ENCODE measurements at regions not wholly inside any gene's neighbourhood (a gene's known extent, or its start where the extent isn't known, plus 50 kb on each side); places are given as distances from the start of the nearest gene placed in this dataset.
A peak's percentile ranks its signal among the peaks of the same experiment; 100 is the strongest.

DNA sequence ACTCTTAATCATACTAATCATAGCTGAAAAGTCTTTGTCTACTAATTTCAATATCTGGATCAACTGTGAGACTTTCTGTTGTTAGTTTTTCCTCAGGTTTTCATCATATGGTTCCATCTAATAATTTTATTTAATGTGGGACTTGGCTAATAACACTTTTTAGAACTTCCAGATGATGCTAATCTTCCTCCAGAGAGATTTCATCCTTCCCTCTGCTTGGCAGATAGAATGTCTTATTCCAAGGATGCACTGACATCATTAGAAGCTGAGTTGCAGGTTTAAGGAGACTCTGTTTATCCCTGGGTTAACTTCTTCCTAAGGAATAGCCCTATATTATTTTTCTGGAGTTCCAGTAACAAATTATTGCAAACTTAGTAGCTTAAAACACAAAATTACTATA, 325.6 kb downstream of the COG6 start:
- Mint-ChIP-seq H3K4me3 (no peak overlapping the region), H3K27me3 (peaks cover 7% of the 10 kb centered on the region), H3K36me3 (ENCODE audit: low read depth) (no peaks in the 10 kb centered on the region), H3K9me3 (peaks cover 2% of the 10 kb centered on the region), H3K27ac (no peak overlapping the region), H3K4me1 (no peaks in the 10 kb centered on the region)
- CTCF ChIA-PET = interaction anchor here (2.2 kb wide), 1 partner anchor 15 kb away, joined by 5 read pairs; no protein-coding TSS in a partner anchor
- DNase-seq = no peak
- POLR2A ChIA-PET = no interaction called here

- ChIA-PET POLR2A (no interaction called here), CTCF (no interaction called here)
- no peak for DNase-seq
- no peaks in the 10 kb centered on the region for H3K4me1 Mint-ChIP-seq
- no peaks in the 10 kb centered on the region for H3K36me3 Mint-ChIP-seq (ENCODE audit: low read depth)
- no peak overlapping the region for H3K27ac Mint-ChIP-seq
- H3K27me3 Mint-ChIP-seq = peaks cover 4% of the 10 kb centered on the region
- H3K4me3 Mint-ChIP-seq = no peak overlapping the region
- peaks cover 3% of the 10 kb centered on the region for H3K9me3 Mint-ChIP-seq
Measured at GRCh38 chr13:39982745-39983144, 327.3 kb downstream of the COG6 start.

GRCh38 chr13:39985071-39985470, 329.6 kb downstream of the COG6 start:
- H3K27ac Mint-ChIP-seq = no peak overlapping the region
- DNase-seq = no peak
- peaks cover under 1% of the 10 kb centered on the region for H3K27me3 Mint-ChIP-seq
- no peak overlapping the region for H3K4me3 Mint-ChIP-seq
- H3K9me3 Mint-ChIP-seq = peaks cover 3% of the 10 kb centered on the region
- ChIA-PET POLR2A (no interaction called here), CTCF (interaction anchor here (0.6 kb wide), 2 partner anchors 10 to 139 kb away, joined by 3 to 4 read pairs; no protein-coding TSS in a partner anchor)
- H3K36me3 Mint-ChIP-seq (ENCODE audit: low read depth) = no peaks in the 10 kb centered on the region
- no peaks in the 10 kb centered on the region for H3K4me1 Mint-ChIP-seq

DNA sequence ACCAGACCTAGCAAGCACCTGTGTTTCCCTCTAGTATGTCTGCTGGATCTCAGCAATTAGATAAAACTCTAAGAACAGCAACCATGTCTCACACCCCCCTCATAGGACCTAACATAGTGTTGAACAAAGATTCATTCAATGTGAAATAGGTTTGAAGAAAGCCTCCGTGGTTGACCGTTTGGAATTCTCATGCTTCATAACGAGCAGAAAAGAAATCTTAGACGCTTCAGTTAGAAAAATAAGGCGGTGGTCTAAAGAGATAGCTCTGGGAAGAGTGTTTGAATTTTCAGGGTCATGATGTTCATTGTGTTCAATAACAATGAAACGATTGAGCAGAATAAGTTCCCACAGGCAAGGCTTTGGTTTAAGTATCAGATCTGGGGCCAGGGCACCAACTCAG, 332.9 kb downstream of the COG6 start:
- no peak for DNase-seq
- POLR2A ChIA-PET = no interaction called here
- Mint-ChIP-seq H3K27me3 (no peaks in the 10 kb centered on the region), H3K36me3 (ENCODE audit: low read depth) (peaks cover 2% of the 10 kb centered on the region), H3K4me1 (no peaks in the 10 kb centered on the region), H3K4me3 (no peak overlapping the region), H3K27ac (no peak overlapping the region), H3K9me3 (peaks cover 6% of the 10 kb centered on the region)
- CTCF ChIA-PET = no interaction called here

DNA sequence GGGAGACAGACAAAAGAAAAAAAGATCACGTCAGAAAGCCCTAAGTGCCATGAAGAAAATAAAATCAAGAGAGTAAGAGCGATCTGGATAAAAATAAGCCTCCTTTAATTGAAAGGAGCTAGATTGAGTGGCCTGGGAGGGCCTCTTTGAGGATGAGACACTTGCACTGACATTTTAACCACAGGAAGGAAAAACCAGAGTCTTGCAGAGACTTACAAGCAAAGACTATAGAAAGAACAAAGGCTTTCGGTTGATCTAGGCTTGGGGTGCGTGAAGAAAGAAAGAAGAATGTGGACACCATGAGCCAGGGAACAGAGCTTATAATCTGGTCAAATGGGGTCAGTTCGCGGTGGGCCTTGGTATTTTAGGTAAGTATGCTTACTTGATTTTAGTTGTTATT, 342.7 kb downstream of the COG6 start:
- CTCF ChIA-PET = interaction anchor here (0.6 to 1.0 kb wide), 2 partner anchors 33 to 56 kb away, joined by 3 to 6 read pairs; no protein-coding TSS in a partner anchor

GRCh38 chr13:40002016-40002415, 346.6 kb downstream of the COG6 start:
- peaks cover 3% of the 10 kb centered on the region for H3K36me3 Mint-ChIP-seq (ENCODE audit: low read depth)
- no peak overlapping the region for H3K4me3 Mint-ChIP-seq
- H3K27me3 Mint-ChIP-seq = no peaks in the 10 kb centered on the region
- ChIA-PET POLR2A (no interaction called here), CTCF (no interaction called here)
- H3K4me1 Mint-ChIP-seq = peaks cover 18% of the 10 kb centered on the region
- no peak overlapping the region for H3K27ac Mint-ChIP-seq
- no peak for DNase-seq
- peaks cover 5% of the 10 kb centered on the region for H3K9me3 Mint-ChIP-seq

More for the DNA sequence above, 342.7 kb downstream of the COG6 start:
- H3K4me1 Mint-ChIP-seq = peaks cover 20% of the 10 kb centered on the region
- H3K36me3 Mint-ChIP-seq (ENCODE audit: low read depth) = peaks cover 3% of the 10 kb centered on the region
- H3K4me3 Mint-ChIP-seq = peak overlapping the region; percentile 12
- DNase-seq = peak; percentile 44
- H3K27ac Mint-ChIP-seq = peak overlapping the region; percentile 2
- peaks cover 5% of the 10 kb centered on the region for H3K9me3 Mint-ChIP-seq
- POLR2A ChIA-PET = no interaction called here
- H3K27me3 Mint-ChIP-seq = peaks cover 3% of the 10 kb centered on the region

- no peak for DNase-seq
- no peak overlapping the region for H3K4me3 Mint-ChIP-seq
- no peak overlapping the region for H3K27ac Mint-ChIP-seq
- peaks cover 2% of the 10 kb centered on the region for H3K4me1 Mint-ChIP-seq
- H3K9me3 Mint-ChIP-seq = peaks cover 5% of the 10 kb centered on the region
- ChIA-PET CTCF (no interaction called here), POLR2A (no interaction called here)
- no peaks in the 10 kb centered on the region for H3K36me3 Mint-ChIP-seq (ENCODE audit: low read depth)
- H3K27me3 Mint-ChIP-seq = no peaks in the 10 kb centered on the region
Measured at GRCh38 chr13:40013554-40013953, 358.1 kb downstream of the COG6 start.

- peaks cover 2% of the 10 kb centered on the region for H3K4me1 Mint-ChIP-seq
- POLR2A ChIA-PET = no interaction called here
Measured at GRCh38 chr13:40016953-40017660, 361.6 kb downstream of the COG6 start.

GRCh38 chr13:40017662-40018262, 362.3 kb downstream of the COG6 start:
- H3K27ac Mint-ChIP-seq = no peak overlapping the region
- H3K9me3 Mint-ChIP-seq = no peaks in the 10 kb centered on the region
- H3K4me3 Mint-ChIP-seq = no peak overlapping the region
- CTCF ChIA-PET = interaction anchor here (0.6 to 1.7 kb wide), 3 partner anchors 13 to 716 kb away, joined by 3 read pairs; no protein-coding TSS in a partner anchor
- POLR2A ChIA-PET = no interaction called here
- H3K4me1 Mint-ChIP-seq = peaks cover 2% of the 10 kb centered on the region
- no peaks in the 10 kb centered on the region for H3K27me3 Mint-ChIP-seq
- no peak for DNase-seq
- H3K36me3 Mint-ChIP-seq (ENCODE audit: low read depth) = no peaks in the 10 kb centered on the region

More at GRCh38 chr13:40016953-40017660, 361.6 kb downstream of the COG6 start:
- CTCF ChIA-PET = interaction anchor here (0.7 to 1.7 kb wide), 2 partner anchors 14 kb away, joined by 3 read pairs; no protein-coding TSS in a partner anchor
- DNase-seq = no peak
- Mint-ChIP-seq H3K36me3 (ENCODE audit: low read depth) (no peaks in the 10 kb centered on the region), H3K27ac (no peak overlapping the region), H3K4me3 (no peak overlapping the region), H3K27me3 (no peaks in the 10 kb centered on the region), H3K9me3 (no peaks in the 10 kb centered on the region)

DNA sequence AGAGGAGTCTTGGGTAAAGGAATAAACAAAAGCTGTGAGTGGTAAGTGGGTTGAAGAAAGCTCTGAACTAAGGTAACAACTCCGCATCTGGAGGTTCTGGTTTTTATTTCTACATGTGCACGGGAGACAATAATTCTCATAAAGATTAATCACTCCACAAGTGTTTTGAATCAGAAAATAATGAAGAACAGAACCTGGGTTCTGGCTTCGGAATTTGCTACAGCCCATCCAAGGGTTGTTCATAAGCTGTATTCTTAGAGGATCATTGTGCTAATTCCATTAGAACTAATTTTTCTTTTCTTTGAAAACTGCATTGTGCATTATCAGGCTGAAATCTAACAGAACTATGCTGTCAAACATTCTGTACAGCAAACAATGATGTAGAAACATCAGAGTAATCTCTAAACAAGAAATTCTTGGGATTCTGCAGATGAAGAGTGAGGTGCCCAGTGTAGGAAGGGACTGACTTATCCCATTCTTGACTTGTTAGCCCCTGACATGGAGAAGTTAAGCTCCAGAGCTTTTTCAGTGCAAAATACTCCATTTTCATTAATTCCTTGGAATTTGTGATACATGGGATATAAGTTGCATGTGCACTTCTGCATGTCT, 368.2 kb downstream of the COG6 start:
- Mint-ChIP-seq H3K4me3 (no peak overlapping the region), H3K4me1 (peaks cover 32% of the 10 kb centered on the region), H3K9me3 (peaks cover 3% of the 10 kb centered on the region), H3K36me3 (ENCODE audit: low read depth) (peaks cover 6% of the 10 kb centered on the region), H3K27ac (no peak overlapping the region), H3K27me3 (peaks cover 6% of the 10 kb centered on the region)
- ChIA-PET POLR2A (no interaction called here), CTCF (interaction anchor here (0.6 to 1.2 kb wide), 3 partner anchors 17 to 399 kb away, joined by 3 read pairs; no protein-coding TSS in a partner anchor)
- no peak for DNase-seq

GRCh38 chr13:40024204-40024966, 368.9 kb downstream of the COG6 start:
- POLR2A ChIA-PET = no interaction called here
- DNase-seq = no peak
- H3K4me1 Mint-ChIP-seq = peaks cover 32% of the 10 kb centered on the region
- H3K27me3 Mint-ChIP-seq = peaks cover 11% of the 10 kb centered on the region
- H3K36me3 Mint-ChIP-seq (ENCODE audit: low read depth) = peaks cover 12% of the 10 kb centered on the region
- H3K9me3 Mint-ChIP-seq = peaks cover 8% of the 10 kb centered on the region
- H3K27ac Mint-ChIP-seq = no peak overlapping the region
- CTCF ChIA-PET = interaction anchor here (0.8 to 1.2 kb wide), 2 partner anchors 16 to 291 kb away, joined by 3 read pairs; no protein-coding TSS in a partner anchor
- no peak overlapping the region for H3K4me3 Mint-ChIP-seq

DNA sequence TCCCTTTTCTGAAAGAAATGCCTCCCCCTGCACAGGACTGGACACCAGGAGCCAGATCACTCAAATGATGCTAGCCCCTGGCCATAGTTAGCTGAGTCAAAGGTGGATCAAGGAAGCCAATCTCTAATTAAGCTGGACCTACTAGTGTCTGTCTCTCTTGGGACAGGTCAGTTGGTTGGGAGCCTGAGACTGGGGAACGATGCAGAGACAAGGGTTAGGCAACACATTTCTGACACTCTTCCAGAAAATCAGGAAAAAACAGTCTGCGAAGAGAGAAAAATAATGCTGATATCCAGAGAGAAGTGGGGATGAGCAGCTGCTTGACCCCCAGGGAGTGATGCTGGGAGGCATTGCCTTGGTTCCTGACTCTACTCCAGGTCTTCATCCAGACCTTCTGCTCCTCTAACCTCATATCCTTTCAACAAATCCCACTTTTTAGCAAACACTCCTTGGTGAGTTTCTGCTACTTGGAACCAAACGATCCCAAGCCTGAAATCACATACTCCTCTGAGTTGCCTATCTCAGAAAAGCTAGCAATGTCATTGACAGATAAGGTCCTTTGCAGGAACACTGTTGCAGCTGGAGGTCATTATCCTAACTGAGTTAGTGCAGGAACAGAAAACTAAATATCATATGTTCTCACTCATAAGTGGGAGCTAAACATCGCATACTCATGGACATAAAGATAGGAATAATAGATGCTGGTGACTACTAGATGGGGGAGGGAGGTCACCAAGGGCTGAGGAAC, 369.7 kb downstream of the COG6 start:
- no peak for DNase-seq
- peaks cover 12% of the 10 kb centered on the region for H3K36me3 Mint-ChIP-seq (ENCODE audit: low read depth)
- peaks cover 32% of the 10 kb centered on the region for H3K4me1 Mint-ChIP-seq
- POLR2A ChIA-PET = no interaction called here
- H3K27ac Mint-ChIP-seq = no peak overlapping the region
- H3K27me3 Mint-ChIP-seq = peaks cover 12% of the 10 kb centered on the region
- CTCF ChIA-PET = interaction anchor here (0.8 to 0.9 kb wide), 3 partner anchors 40 to 616 kb away, joined by 3 to 4 read pairs (median 3); no protein-coding TSS in a partner anchor
- no peak overlapping the region for H3K4me3 Mint-ChIP-seq
- peaks cover 10% of the 10 kb centered on the region for H3K9me3 Mint-ChIP-seq
